ENCODE measurements at regions not wholly inside any gene's neighbourhood (a gene's known extent, or its start where the extent isn't known, plus 50 kb on each side); places are given as distances from the start of the nearest gene placed in this dataset.

- no peak for ATAC-seq
- DNase-seq, result no peak
Observed at GRCh38 chr2:217193431-217194340, 333.8 kb upstream of the TNP1 start.

GRCh38 chr2:217192366-217192765, 332.5 kb upstream of the TNP1 start:
- ATAC-seq, result no peak
- no peak for DNase-seq

DNA sequence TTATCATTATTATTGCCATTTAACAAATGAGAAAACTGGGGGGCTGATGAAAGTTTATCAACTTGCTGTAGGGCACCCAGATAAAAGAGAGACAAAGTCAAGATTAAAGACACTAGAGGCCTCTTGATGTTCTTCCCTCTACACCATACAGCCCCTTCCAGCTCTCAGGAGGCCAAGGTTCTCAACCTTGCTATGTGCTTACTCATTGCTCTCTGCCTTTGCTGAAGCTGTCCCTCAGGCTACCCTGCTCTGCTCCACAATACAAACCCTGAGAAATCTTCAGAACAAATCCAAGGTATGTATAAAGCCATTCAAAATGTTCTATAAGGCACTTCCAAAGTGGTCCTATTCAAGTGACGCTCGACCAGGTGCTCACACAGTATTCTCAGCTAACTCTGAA, 329.9 kb upstream of the TNP1 start:
- DNase-seq (no peak), ATAC-seq (no peak)

DNA sequence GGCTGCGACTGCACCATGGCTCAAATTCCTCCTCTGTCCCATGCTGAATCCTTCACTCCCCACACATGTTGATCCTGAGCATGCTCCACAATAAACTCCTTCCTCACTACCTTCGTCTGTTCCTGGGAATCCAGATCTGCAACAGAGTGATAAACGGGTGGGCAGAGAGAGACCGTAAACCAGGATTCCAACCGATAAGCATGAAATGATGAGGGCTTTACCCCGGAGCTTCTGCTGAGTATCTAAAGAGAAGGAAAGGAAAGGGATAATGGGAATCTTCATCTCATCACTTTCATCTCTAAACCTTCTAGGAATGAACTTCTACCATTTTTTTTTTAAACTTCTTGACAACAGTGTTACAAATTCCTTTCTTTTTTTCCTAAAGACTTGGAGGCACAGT, 329.3 kb upstream of the TNP1 start:
- ATAC-seq (no peak), DNase-seq (no peak)

GRCh38 chr2:217186668-217187159, 326.9 kb upstream of the TNP1 start:
- DNase-seq (no peak), ATAC-seq (no peak)

- DNase-seq (no peak), ATAC-seq (no peak)
Observed at GRCh38 chr2:217186152-217186551, 326.3 kb upstream of the TNP1 start.

DNA sequence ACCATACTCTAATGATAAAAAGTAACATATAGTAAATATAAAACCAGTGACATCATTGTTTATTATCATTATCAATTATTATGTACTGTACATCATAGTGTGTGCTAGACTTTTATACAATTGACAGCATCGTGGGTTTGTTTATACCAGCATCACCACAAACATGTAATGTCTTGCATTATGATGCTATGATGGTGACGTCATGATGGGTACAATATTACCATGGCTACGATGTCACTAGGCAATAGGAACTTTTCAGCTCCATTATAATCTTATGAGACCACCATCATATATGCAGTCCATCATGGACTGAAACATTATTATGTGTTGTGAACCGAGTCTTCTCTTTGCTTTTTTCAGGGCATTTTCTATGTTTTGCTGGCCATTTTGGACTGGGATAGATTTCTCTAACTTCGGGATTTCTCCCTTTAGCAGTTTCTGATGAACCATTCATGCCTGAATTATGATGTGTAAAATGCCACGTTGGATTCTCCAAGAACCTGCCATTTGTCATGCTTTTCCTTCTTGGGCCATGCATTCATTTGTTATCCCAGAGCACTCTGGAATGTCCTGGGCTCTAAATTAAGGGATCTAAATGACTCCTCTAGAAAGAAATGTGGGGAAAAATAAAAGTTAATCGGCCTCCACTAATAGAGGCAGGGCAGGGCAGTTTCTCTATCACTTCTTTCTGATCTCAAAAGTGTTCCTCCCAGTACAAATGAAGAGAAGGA, 325.6 kb upstream of the TNP1 start:
- ATAC-seq (no peak), DNase-seq (no peak)

DNA sequence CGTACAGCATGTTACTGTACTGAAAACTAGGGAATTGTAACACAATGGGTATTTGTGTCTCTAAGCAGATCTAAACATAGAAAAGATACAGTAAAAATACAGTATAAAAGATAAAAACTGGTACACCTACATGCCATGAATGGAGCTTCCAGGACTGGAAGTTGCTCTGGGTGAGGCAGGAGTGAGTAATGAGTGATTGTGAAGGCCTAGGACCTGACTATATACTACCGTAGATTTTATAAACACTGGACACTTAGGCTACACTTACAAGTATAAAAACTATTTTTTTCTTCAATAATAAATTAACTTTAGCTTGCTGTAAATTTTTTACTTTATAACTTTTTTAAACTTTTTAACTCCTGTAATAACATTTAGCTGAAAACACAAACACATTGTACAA, 324.4 kb upstream of the TNP1 start:
- ATAC-seq, result no peak

DNA sequence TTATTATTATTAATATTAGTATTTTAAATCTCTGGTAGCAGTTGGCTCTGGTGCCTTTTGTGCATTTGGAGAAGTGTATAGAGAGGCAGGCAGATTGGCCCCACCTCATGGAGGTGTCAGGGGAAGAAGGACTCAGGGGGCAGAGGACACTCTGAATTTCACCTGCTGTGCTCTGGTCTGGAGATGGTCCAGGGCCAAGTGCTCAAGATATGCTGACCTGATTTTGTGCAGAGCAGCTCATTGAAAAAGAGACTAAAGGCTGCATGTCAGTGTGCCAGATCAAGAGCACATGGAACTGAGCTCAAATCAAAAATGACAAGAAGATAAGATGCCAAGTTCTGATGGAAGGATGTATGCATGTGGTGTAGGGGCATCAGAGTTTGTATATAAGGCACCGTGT, 323.6 kb upstream of the TNP1 start:
- no peak for ATAC-seq
- no peak for DNase-seq

More for the DNA sequence above, 324.4 kb upstream of the TNP1 start:
- DNase-seq, result no peak

GRCh38 chr2:217182926-217183325, 323.1 kb upstream of the TNP1 start:
- DNase-seq (no peak), ATAC-seq (no peak)

DNA sequence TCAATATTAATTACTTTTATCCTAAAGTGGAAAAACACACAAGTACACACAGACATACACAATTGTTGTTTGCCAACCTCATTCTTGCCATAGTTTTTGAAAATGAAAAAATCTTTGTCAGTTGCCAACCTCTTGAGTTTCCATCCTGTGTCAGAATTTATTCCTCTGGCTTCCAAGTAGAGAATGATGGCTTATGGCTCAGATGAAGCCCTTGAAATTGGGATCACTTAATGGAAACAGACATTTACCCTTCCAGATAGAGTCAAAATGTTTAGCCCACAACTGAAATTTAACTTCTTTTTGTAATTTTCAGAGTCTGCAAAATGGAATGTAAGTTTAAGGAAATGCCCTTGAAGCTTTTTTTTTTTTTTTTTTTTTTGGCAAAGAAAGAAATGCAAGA, 321.6 kb upstream of the TNP1 start:
- no peak for DNase-seq
- no peak for ATAC-seq

DNA sequence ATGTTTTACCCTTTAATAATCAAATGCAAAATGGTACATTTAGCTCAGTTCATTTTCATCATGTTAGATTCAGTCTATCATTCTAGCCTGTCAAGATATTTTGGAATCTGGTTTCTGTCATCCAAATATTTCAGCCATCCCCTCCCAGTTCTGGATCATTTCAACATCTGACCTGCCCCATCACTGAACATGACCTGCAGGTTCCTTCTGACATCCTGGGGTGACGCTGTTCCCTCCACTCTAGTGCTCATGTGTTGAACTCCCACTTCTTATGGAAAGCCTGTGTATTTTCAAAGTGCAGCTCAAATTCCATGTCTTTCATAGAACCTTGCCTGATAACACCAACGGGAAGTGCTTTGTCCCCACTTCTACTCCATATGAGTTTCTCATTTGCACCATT, 320.0 kb upstream of the TNP1 start:
- no peak for DNase-seq
- ATAC-seq, result no peak

DNA sequence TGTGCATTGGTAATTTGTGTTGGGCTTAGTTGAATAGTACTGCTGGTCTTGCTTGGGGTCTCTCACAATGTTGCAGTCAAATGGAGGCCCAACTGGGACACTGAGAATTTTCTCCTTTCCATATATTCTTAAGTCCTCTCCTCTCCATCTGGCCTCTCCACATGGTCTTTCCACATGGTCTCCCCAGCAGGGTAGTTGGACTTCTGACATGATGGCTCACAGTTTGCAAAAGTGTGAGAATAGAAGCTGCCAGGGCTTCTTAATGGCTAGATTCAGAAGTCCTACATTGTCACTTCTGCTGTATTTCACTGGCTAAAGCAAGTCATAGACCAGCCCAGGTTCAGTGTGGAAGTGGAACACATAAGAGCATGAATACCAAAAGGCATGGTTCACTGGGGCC, 318.5 kb upstream of the TNP1 start:
- ATAC-seq, result no peak

DNA sequence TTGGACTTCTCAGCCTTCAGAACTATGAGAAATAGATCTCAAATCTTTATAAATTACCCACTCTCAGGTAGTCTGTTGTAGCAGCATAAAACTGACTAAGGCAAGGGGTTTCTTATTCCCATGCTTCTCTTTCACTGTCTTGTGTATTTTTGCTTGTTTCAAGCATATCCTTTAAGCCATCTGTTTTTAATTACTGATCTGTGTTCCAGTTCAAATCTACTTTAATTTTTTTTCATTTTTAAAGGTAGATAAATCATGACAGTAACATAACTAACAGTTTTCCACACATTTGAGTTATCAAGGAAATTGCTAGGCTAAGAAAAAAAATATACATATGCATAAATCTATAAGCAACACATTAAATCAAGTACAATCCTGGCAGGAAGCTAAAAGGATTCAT, 317.9 kb upstream of the TNP1 start:
- ATAC-seq (no peak), DNase-seq (no peak)

More for the DNA sequence above, 318.5 kb upstream of the TNP1 start:
- DNase-seq, result no peak

GRCh38 chr2:217171874-217172273, 312.0 kb upstream of the TNP1 start:
- DNase-seq (no peak), ATAC-seq (no peak)

- DNase-seq (no peak), ATAC-seq (no peak)
Observed at GRCh38 chr2:217168496-217168895, 308.6 kb upstream of the TNP1 start.

DNA sequence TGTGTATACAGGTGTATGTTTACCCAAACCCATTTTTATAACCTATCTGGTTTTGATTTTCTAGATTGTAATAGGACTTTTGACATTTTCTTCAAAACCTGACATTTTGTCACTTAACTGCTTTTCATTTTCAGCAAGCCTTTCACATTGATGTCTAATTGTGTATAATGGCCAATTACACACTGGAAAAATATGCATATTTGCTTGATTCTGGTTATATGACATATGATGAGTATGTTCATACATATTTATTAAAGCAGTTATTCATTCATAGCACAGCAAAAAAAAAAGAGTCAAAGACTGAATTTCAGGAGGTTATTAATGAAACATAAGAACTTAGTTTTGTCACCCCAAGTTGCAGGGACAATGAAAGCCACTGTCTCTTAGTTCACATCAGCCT, 307.7 kb upstream of the TNP1 start:
- no peak for DNase-seq
- no peak for ATAC-seq

GRCh38 chr2:217166241-217166850, 306.5 kb upstream of the TNP1 start:
- DNase-seq (no peak), ATAC-seq (no peak)

- no peak for DNase-seq
- ATAC-seq, result no peak
Observed at GRCh38 chr2:217165547-217165946, 305.7 kb upstream of the TNP1 start.

GRCh38 chr2:217163987-217164386, 304.1 kb upstream of the TNP1 start:
- DNase-seq, result no peak
- ATAC-seq, result no peak

- ATAC-seq, result peak; percentile 75
Observed at GRCh38 chr2:217162533-217162932, 302.7 kb upstream of the TNP1 start.

GRCh38 chr2:217160978-217161973, 301.4 kb upstream of the TNP1 start:
- no peak for DNase-seq

More at GRCh38 chr2:217162533-217162932, 302.7 kb upstream of the TNP1 start:
- DNase-seq, result peak; percentile 69

More at GRCh38 chr2:217160978-217161973, 301.4 kb upstream of the TNP1 start:
- ATAC-seq, result no peak
